ENCODE measurements at regions not wholly inside any gene's neighbourhood (a gene's known extent, or its start where the extent isn't known, plus 50 kb on each side); places are given as distances from the start of the nearest gene placed in this dataset.
A peak's percentile ranks its signal among the peaks of the same experiment; 100 is the strongest.
"Not testable (repeated sequence)": the region's sequence is repeated elsewhere in the genome, so short reads cannot be mapped to it uniquely, and the experiment has no call there.

DNA sequence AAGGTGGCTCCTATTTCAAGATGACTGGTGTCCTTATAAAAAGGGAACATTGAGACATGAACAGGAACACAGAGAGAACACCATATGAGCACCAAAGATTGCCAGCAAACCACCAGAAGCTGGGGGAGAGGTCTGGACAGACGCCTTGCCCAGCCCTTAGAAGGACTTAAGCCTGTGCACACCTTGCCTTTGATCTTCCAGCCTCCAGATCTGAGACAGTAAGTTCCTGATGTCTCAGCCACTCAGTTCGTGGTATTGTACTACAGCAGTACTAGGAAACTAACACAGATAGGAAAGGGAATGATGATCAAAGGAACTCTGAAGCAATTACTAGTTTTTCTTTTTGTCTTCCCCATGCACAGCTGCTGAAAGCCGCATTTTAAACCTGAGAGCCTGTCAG is 137.3 kb upstream of the FHL2 start:
- no peak for DNase-seq (ENCODE audit: low spot score)

DNA sequence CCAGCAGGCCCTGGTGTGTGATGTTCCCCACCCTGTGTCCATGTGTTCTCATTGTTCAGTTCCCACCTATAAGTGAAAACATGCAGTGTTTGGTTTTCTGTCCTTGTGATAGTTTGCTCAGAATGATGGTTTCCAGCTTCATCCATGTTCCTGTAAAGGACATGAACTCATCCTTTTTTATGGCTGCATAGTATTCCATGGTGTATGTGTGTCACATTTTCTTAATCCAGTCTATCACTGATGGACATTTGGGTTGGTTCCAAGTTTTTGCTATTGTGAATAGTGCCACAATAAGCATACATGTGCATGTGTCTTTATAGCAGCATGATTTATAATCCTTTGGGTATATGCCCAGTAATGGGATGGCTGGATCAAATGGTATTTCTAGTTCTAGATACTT is 130.4 kb upstream of the FHL2 start:
- DNase-seq (ENCODE audit: low spot score): not testable (repeated sequence)

DNA sequence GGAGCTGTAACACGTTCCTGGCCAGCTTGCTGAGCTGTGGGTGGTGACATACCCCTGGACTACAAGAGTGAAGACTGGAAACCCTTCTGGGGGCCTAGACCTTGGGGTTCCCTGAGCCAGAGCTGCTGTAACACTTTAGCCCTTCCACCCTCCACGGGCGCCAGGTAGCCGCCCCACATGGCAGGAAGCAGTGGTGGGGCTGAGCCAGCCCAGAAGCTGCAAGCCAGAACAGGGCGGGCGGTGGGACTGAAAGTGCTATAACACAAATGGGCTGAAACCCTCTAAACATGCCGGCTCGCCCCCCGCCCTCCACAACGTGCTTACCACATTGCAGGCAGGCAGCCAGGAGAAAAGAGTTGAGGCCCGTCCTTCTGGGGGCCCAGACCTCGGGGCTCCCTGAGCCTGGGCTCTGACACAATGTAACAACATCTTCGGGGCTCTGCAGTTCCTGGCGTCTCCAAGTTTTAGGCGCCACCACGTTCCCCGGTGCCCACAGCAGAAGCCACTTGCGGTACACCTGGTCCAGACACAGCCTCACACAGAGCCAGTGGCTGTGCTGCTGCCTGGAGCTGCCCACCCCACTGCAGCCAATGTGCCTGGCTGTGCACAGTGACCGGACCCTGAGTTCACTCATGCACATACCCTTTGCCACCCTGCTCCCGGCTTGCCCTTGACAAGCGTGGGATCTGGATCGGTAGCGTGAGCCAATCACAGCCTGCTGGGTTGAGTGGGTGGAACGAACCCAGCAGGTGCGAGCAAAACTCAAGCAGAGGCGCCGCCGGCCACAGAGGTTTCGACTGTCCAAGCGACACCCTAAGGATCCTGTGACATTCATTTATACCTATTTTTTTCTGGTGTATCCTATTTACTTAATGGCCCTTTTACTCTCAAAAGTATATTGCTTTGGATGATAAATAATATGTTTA is 127.4 kb upstream of the FHL2 start:
- DNase-seq (ENCODE audit: low spot score): no peak

DNA sequence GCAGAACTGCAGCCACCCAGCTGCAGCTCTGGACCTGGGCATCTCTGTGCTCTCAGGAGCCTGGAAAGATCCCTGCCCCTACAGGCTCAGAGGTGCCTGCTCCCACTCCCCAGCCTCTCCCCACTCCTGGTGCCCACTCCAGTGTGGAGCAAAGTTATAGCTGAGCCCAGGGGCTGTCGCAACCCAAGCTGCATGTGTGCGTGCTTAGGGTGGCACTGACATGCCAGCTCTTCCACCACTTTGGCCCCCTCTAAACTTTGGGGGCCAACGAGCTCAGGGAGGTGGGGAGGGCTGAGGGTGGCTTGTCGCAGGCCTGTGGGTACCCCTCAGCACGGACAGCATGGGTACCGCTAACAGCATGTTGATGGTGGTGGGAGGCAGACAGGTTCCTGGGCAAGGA is 126.3 kb upstream of the FHL2 start:
- no peak for DNase-seq (ENCODE audit: low spot score)

DNA sequence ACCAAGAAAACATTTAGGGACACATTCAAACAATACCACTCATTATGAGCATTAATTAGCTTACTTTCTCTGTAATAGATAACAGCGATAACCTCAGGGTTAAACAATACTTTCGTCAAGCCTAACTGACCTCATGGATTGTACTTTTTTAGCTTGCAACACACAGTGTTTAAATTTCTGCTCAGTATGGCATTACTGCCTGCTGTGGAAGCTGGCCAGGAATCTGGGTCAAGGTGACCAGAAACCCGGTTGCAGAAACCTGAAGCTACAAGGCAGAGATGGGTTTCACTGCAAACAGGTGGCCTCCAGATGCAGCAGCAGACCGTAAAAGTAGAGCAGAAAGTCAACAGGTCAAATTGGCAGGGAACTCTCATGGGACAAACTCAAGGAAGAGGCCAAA is 123.8 kb upstream of the FHL2 start:
- DNase-seq (ENCODE audit: low spot score): peak; percentile 20

DNA sequence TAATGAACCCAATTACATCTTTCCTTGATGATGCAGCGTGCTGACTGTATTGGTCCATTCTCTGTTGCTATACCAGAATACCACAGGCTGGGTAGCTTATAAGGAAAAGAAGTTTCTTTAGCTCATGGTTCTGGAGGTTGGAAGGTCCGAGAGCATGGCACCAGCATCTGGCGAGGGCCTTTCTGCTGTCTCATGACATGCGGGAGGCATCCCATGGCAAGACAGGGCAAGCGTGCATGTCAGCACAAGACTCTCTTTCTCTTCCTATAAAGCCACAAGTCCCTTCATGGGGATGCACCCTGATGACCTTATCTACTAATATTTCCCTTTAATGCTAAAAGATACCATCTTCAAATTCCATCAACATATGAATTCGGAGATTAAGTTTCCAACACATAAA is 122.8 kb upstream of the FHL2 start:
- no peak for DNase-seq (ENCODE audit: low spot score)

DNA sequence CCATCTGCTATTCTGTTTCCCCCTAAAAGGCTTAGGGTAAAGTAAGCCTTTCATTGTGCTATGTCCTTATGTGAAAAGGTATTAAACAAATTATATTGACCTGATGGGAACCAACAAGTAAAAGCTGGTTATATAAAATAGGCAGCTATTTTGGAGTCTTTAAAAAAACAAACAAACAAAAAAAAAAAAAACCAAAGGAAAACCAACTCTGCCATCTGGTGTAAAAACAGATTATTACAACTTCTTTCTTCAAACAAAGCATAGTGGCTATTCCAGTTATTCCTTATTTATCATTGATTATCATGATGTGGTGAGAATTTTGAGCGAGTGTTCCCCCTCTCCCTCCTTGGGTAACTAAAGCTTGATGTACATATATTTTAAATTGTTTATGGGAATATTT is 122.3 kb upstream of the FHL2 start:
- DNase-seq (ENCODE audit: low spot score): peak; percentile 36

DNA sequence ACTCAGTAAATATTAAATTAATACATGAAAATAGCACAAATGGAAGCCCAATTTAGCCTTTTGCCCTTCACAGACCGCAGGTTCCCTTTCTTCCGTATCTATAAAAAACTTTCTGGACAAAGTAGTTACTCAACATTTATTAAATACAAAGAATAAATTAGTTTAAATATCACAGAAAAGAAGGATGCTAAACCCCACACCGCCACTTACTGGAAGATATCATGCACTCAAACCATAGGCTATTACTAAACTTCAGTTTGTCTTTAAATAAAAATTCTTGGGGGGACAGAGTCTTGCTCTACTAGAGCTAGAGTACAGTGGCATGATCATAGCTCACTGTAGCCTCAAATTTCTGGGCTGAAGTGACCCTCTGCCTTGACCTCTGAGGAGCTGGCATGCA is 120.7 kb upstream of the FHL2 start:
- DNase-seq (ENCODE audit: low spot score): no peak

DNA sequence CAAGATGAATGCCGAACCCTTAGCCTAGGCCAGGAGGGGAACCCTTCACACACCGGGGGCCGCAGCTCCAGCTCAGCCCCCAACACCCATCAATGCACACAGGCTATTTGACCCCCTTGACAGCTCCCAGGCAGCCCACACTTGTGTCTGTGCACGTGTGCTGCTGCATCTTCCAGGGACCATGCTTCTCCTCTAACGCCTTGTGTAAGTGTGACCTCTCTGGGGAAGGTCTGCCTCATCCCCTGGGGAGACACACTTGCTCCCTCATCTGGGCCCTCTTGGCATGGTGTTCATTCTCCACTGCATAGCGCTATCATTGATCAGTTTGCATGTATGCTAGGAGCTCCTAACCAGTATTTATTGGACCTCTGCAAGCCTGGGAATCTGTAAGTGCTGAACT is 120.0 kb upstream of the FHL2 start:
- DNase-seq (ENCODE audit: low spot score): peak; percentile 20

DNA sequence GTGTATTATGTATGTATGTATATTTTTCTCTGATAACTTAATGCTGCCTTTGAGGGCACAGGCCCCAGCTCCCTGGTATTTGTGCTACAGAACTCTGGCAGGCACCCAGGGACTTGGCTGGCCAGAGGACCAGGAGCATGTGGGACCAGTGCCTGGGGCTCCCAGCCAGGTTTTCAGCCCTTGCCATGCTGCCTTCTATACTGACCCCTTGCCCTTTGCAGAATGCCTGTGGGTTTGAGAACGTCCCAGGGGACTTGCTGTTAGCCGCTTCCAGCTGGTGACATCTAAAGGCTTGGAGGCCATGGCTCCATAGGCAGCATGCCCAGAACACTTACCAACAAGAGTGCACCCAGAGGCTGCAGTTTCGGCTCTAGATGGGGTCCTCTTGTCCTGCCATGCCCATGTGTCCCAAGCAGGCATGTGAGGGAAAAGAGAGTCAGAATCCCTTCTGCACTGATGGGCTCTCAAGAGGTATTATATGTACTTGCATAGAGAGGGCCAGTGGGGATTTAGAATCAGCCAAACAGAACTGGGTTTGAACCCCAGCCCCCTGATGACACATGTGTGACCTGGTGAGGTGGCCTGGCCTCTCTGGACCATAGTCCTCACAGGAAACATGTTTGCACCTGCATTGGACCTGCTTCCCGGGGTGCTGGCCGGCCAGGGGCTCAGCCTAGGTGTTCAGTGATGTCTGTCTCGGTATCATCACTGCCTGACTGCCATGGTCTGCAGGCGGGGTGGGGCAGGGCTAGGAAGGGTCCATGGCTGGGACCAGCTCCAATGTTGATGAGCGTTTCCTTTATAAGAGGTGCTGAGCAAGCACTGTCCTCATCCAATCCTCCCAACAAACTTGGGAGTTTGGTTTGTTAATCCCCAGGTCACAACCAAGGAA is 119.2 kb upstream of the FHL2 start:
- no peak for DNase-seq (ENCODE audit: low spot score)

DNA sequence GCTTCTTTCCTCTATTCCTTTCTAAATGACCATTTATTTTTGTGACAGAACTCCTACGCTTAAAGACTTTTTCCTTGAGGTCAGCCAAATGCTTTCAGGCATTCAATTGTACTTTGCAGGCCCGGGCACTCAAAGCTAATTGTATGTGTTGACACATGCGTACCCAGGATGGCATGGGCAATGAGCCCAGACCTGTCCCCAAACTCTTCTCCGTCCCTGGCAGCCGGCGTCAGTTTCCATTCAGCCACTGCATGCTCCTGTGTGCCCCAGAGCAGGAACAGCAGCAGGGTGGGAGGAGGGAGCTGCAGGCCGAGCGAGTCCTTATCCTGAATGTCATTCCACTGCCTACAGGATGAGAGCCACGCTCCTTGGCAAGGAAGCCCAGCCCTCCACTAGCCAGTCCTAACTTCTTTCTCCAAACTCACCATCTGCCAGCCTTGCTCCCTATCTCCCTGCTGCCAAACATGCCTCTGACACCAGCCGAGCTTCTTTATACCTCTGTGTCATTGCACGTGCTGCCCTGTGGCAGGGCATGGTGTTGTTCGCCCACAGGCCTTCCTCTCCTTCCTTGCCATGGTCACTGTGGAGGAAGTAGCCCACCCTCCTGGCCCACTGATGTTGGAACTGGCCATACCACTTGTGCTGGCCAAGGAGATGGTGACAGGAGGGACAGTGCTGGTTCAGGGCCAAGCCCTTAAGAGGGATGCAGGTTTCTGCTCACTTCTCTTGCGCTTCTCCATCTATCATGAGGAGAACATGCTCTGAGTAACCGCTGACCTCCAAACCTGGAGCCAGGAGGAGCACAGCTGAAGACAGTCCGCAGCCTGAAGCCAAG is 116.9 kb upstream of the FHL2 start:
- no peak for DNase-seq (ENCODE audit: low spot score)

DNA sequence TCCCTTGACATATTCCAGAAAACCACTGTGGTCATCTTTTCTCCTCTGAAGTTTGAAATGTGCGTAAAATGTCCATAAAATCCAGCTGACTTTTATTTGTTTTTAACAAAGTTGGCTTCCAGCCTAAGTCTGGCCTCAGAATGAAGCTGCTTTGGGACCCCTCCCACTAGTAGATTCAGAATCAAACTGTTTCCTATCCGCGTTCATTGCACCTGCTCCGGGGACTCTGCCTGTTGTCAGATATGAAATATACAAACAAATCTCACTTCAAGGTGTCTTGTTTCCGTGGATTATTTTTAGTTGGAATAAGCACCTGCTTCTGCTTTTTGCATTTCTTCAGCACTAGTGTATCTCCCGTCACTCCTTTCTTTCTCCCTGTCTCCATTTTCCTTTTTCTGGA is 115.7 kb upstream of the FHL2 start:
- no peak for DNase-seq (ENCODE audit: low spot score)

DNA sequence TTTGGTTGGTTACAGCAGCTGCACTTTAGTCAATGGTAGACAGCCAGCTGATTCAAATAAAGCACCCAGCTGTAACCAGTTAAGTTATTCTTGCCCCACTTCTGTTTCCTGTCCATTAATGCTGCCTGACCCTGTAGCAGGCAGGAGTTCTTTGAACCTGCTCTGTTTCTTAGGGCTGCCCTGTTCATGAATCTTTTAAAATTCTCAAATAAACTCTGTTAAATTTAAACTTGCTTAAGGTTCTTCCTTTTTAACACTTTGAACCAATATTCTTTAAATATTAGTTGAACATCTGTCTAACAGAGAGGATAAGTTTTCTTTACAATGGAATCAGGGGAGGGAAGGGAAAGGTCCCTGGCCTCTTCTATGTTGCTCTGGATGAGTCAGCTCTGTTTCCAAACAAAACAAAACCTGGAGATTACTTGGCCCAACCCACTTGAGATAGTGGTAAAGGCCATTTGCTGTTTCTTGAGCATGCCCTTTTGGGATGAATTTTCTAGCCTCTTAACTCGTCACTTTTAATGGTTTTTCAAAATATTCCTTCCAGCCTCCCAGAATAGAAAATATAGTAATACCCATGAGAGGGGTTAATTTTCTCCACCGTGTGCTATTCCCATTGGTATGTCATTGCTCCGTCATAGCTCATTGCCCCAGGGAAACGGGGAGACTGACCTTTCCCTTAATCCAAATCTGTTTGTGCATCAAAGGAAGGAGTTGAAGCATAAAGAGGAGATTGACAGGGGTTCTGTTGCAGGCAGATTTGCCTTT is 112.1 kb upstream of the FHL2 start:
- peak; percentile 76 for DNase-seq (ENCODE audit: low spot score)

DNA sequence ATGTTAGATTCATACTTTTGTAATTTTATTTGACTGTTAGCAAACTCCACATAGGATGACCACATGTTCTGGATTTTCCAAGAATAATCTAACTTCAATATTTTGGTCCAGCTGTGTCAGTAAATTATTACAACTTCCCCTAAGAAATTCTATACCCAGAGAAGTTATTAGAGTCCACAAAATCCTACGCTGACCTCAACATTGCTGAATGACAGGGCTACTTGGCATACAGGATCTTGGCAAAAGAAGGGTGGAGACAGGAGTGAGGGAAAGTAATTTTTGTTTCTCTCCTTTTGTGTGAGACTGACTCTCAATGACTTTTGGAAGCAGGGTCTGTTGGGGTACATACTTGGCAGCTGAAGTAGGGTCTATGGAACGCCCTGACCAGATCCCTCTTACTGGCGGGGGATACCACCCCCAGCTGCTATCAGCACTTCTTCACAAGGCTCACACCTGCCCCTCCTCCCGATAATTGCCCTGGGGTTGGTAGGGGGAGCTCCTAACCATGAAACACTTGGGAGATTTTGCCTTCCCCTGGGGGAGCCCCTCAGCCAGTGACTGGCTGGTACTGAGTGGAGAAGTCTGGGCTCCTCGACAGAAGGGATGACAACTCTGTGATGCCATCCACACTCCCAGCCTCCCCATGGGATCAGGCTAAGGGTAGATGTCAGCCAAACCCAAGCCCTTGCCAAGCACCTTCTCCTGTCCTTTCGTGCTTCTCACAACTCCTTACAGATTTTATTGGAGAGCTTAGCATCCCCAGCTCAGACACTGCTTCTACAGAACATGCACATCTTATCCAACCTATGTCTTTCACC is 110.6 kb upstream of the FHL2 start:
- DNase-seq (ENCODE audit: low spot score): no peak

DNA sequence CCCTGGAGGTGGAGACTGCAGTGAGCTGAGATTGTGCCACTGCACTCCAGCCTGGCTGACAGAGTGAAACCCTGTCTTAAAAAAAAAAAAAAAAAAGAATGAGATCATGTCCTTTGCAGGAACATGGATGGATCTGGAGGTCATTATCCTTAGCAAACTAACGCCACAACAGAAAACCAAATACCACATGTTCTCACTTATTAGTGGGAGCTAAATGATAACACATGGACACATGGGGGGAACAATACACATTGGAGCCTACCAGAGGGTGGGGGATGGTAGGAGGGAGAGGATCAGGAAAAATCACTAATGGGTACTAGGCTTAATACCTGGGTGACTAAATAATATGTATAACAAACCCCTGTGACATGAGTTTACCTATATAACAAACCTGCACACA is 108.0 kb upstream of the FHL2 start:
- DNase-seq (ENCODE audit: low spot score): not testable (repeated sequence)

DNA sequence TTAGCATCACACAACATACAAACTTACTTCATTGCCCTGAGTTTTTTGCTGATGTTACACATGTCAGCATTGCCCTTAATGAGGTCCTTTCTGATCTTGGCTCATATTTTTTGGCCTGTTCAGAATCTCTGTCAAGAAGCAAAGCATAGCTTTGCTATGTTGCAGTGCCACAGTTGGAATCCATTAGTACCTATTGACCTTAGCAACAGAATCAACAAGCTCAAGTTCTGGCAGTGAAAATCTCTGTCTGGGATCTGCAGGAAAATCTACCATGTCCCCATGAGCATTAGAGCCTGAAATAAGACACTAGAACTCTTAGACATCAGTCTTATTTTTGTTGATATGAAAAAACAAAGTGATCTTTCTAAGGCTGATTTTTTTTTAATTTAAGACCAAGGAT is 105.6 kb upstream of the FHL2 start:
- no peak for DNase-seq (ENCODE audit: low spot score)

DNA sequence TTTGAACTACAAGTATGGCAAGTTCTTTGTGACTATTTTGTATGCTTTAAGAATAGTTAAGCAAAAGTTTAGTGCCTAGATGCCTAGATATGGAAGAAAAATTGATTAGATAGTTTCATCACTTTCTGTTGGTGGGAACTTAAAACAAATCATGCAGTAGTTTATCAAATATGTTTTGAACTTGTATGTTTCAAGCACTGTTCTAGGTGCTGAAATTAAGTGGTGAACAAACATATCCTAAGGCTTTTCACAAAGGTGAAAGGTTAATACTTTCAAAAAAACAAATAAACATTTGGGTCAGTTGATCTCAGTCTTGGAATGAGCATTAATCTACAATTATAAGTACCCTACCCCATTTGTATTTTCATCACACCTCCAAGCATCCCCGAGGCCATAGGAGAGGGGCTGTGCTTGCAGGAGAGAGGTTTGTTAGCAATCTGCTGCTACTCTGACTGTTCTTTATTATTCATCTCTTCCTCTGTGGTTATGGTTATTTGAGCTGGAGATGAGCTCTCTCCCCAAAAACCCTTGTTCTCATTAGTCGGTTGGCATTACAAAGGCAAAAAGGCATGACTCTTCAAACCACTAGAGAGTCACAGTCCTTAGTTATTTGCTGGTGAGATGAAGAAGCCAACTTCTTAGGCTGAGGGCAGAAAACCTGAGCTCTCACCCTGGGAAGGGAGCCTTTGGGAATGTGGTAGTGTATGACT is 103.9 kb upstream of the FHL2 start:
- peak; percentile 38 for DNase-seq (ENCODE audit: low spot score)

DNA sequence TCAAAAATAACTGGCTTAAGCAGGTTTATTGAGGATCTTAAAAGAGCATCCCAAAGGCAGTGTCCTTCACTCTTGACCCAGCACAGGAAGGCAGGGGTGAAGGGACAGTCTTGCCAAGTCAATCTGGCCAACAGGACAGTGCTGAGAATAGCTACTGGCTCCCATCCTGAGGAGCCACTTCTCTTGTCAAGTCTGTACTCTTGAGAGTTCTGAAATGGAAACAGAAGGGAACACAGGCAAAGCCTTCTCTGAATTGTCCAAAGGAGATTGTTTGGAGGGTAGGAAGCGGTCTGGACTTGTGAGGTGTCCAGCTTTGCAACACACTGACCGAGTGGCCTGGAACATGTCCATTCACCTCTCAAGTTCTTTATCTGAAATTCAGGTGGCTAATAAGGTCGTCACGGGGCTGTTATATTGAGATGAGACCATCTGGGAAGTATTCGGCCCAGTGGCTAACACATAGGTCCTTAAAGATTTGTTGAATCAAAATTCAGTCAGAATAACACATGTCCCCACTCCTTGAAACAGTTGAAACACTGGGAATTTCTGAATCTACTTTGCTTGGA is 99.5 kb upstream of the FHL2 start:
- DNase-seq (ENCODE audit: low spot score): no peak

DNA sequence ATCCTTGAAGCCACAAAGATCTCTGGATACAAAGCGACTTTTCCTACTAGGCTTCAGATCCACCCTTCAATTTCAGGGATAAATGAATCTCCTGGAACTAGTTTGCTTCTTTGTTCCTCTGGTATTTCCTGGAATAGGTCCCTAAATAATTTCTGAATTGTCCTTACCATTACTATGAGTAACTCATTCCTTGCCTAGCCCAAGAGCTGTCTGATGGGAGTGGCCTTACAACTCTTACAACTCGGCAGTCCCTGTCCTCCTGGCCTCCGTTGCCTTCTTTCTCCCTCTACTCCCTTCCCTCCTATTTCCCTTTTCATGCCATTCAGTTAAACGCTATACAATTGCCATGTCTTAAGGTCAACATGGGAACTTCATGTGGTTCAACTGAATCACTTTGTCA is 98.2 kb upstream of the FHL2 start:
- no peak for DNase-seq (ENCODE audit: low spot score)

DNA sequence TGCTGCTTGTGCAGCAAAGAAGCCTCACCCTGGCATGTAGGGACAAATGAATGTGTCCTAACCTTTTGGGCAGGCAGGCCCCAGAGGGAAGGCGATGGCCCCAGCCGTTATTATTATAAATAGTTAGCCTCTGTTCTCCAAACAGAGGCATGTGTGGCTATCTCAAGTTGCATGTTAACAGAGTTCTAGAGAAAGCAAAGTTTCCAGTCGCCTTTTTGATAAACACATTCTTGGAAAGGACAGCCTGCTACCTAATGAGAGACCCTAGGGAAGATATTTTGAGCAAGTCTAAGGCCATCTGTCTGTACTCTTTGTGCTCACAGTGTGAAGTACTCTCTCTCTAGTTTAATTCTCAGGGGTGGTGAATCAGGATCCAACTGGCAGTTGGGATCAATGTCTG is 97.4 kb upstream of the FHL2 start:
- DNase-seq (ENCODE audit: low spot score): no peak
